ENCODE measurements at regions not wholly inside any gene's neighbourhood (a gene's known extent, or its start where the extent isn't known, plus 50 kb on each side); places are given as distances from the start of the nearest gene placed in this dataset.
A peak's percentile ranks its signal among the peaks of the same experiment; 100 is the strongest.

DNA sequence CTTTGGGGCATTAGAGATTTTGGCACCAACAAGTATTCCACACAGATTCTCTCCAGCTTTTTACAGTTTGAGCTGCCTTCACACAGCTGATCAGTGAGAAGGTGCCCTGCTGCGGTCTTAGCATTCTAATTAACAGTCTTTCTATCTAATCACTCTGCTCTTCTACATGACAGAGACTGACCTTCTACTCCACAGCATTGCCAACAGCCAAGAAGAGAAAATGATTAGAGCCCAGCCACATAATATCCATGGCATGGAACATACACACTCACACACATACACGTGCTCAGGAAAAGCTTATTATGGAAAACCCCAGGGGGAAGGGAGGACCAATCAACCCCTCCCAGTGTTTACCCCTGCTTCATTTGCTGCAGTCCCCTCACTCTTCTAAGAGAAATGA, 76.1 kb upstream of the PPP2R3A start:
- no peaks in the 10 kb centered on the region for H3K36me3 ChIP-seq (ENCODE audit: control insufficient read depth in 2 of 2, insufficient read depth in 2 of 2, low read length in 1 of 2)
- H3K4me3 ChIP-seq (ENCODE audit: low read depth in 1 of 2, low read length in 2 of 2) = no peak overlapping the region
- 18 to 26% methylated on average over 2 of the region's 2 CpGs for WGBS, 2 donors
- H3K4me1 ChIP-seq (ENCODE audit: control insufficient read depth in 2 of 2, insufficient read depth in 2 of 2, low read length in 1 of 2) = no peaks in the 10 kb centered on the region
- H3K9me3 ChIP-seq (ENCODE audit: control insufficient read depth in 2 of 2, insufficient read depth in 1 of 2, low read depth in 1 of 2, low read length in 1 of 2) = no peaks in the 10 kb centered on the region
- peaks cover 0 to 2% of the 10 kb centered on the region in 2 donors for H3K27me3 ChIP-seq (ENCODE audit: control insufficient read depth in 1 of 2, insufficient read depth in 2 of 2, low read length in 2 of 2)
- no peak overlapping the region for H3K27ac ChIP-seq (ENCODE audit: low read depth in 2 of 2, low read length in 1 of 2)

- Histone ChIP-seq H3K27ac (ENCODE audit: low read depth in 2 of 2, low read length in 1 of 2) (no peak overlapping the region), H3K36me3 (ENCODE audit: control insufficient read depth in 2 of 2, insufficient read depth in 2 of 2, low read length in 1 of 2) (no peaks in the 10 kb centered on the region)
- 81 to 84% methylated on average over 4 of the region's 4 CpGs for WGBS, 2 donors
These were observed 74.4 kb upstream of the PPP2R3A start for GRCh38 chr3:135891121-135891520.

DNA sequence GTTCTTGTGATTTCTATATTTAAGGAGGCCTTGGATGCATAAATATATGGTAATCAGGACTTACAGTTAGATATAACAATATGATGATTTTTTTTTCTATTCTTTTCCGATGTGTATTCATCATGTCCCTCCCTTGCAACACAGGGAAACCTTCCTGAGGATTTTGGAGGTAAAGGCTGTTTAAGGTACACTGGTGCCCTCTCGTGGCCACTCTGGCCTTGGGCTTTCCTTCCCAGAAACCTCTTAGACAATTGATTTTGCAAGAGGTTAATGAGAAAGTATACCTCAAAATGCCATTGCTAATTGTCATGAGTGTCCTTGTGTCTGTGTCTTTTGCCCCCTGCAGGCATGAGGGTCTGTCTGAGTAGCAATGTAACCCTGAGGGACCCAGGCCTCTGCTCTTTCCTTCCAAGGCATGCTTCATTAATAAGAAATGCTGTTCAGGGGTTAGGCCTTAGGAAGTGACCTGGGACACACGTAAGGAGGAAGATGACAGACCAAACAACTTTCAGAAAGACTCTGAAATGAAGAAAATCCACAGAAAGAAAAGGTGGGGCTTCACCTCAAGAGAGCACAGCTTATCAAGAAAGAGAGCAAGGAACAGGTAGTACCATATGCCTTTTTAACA, 70.3 kb upstream of the PPP2R3A start:
- Histone ChIP-seq H3K4me1 (ENCODE audit: control insufficient read depth in 2 of 2, insufficient read depth in 2 of 2, low read length in 1 of 2) (no peaks in the 10 kb centered on the region), H3K4me3 (ENCODE audit: low read depth in 1 of 2, low read length in 2 of 2) (no peak overlapping the region), H3K27me3 (ENCODE audit: control insufficient read depth in 1 of 2, insufficient read depth in 2 of 2, low read length in 2 of 2) (no peaks in the 10 kb centered on the region), H3K36me3 (ENCODE audit: control insufficient read depth in 2 of 2, insufficient read depth in 2 of 2, low read length in 1 of 2) (no peaks in the 10 kb centered on the region), H3K27ac (ENCODE audit: low read depth in 2 of 2, low read length in 1 of 2) (peak overlapping the region; percentile 27 to 45), H3K9me3 (ENCODE audit: control insufficient read depth in 2 of 2, insufficient read depth in 1 of 2, low read depth in 1 of 2, low read length in 1 of 2) (no peaks in the 10 kb centered on the region)
- WGBS, 2 donors = 13 to 17% methylated on average over 3 of the region's 3 CpGs

More at GRCh38 chr3:135891121-135891520, 74.4 kb upstream of the PPP2R3A start:
- H3K9me3 ChIP-seq (ENCODE audit: control insufficient read depth in 2 of 2, insufficient read depth in 1 of 2, low read depth in 1 of 2, low read length in 1 of 2) = no peaks in the 10 kb centered on the region
- H3K27me3 ChIP-seq (ENCODE audit: control insufficient read depth in 1 of 2, insufficient read depth in 2 of 2, low read length in 2 of 2) = no peaks in the 10 kb centered on the region
- no peak overlapping the region for H3K4me3 ChIP-seq (ENCODE audit: low read depth in 1 of 2, low read length in 2 of 2)
- H3K4me1 ChIP-seq (ENCODE audit: control insufficient read depth in 2 of 2, insufficient read depth in 2 of 2, low read length in 1 of 2) = no peaks in the 10 kb centered on the region

GRCh38 chr3:135895734-135896121, 69.8 kb upstream of the PPP2R3A start:
- no peak overlapping the region for H3K27ac ChIP-seq (ENCODE audit: low read depth in 2 of 2, low read length in 1 of 2)
- no peaks in the 10 kb centered on the region for H3K4me1 ChIP-seq (ENCODE audit: control insufficient read depth in 2 of 2, insufficient read depth in 2 of 2, low read length in 1 of 2)
- no peaks in the 10 kb centered on the region for H3K27me3 ChIP-seq (ENCODE audit: control insufficient read depth in 1 of 2, insufficient read depth in 2 of 2, low read length in 2 of 2)
- 67 to 84% methylated on average over 3 of the region's 3 CpGs for WGBS, 2 donors
- no peaks in the 10 kb centered on the region for H3K36me3 ChIP-seq (ENCODE audit: control insufficient read depth in 2 of 2, insufficient read depth in 2 of 2, low read length in 1 of 2)
- H3K4me3 ChIP-seq (ENCODE audit: low read depth in 1 of 2, low read length in 2 of 2) = no peak overlapping the region
- no peaks in the 10 kb centered on the region for H3K9me3 ChIP-seq (ENCODE audit: control insufficient read depth in 2 of 2, insufficient read depth in 1 of 2, low read depth in 1 of 2, low read length in 1 of 2)

GRCh38 chr3:135896613-135897012, 68.9 kb upstream of the PPP2R3A start:
- Histone ChIP-seq H3K4me1 (ENCODE audit: control insufficient read depth in 2 of 2, insufficient read depth in 2 of 2, low read length in 1 of 2) (no peaks in the 10 kb centered on the region), H3K9me3 (ENCODE audit: control insufficient read depth in 2 of 2, insufficient read depth in 1 of 2, low read depth in 1 of 2, low read length in 1 of 2) (no peaks in the 10 kb centered on the region), H3K36me3 (ENCODE audit: control insufficient read depth in 2 of 2, insufficient read depth in 2 of 2, low read length in 1 of 2) (no peaks in the 10 kb centered on the region), H3K27me3 (ENCODE audit: control insufficient read depth in 1 of 2, insufficient read depth in 2 of 2, low read length in 2 of 2) (no peaks in the 10 kb centered on the region), H3K27ac (ENCODE audit: low read depth in 2 of 2, low read length in 1 of 2) (no peak overlapping the region), H3K4me3 (ENCODE audit: low read depth in 1 of 2, low read length in 2 of 2) (no peak overlapping the region)
- WGBS, 2 donors = 77 to 88% methylated on average over 2 of the region's 2 CpGs

DNA sequence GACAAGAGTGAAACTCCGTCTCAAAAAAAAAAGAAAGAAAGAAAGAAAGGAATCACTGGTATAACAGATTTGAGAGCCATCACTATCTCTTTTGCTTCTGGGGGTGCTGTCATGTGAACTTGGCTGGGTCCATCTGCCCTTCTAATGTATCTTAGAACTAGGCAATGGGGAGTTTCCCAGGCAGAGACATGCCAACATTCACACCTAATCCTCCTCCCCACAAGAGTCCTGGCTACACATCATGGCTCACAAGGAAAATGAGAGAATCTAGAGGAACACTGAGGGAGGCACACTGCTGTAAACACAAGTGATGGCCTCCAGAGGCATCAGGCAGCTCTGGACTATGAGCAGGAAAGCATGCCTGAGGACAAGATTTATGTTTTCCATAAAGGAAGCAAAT, 67.8 kb upstream of the PPP2R3A start:
- Histone ChIP-seq H3K27me3 (ENCODE audit: control insufficient read depth in 1 of 2, insufficient read depth in 2 of 2, low read length in 2 of 2) (no peaks in the 10 kb centered on the region), H3K4me3 (ENCODE audit: low read depth in 1 of 2, low read length in 2 of 2) (no peak overlapping the region), H3K36me3 (ENCODE audit: control insufficient read depth in 2 of 2, insufficient read depth in 2 of 2, low read length in 1 of 2) (no peaks in the 10 kb centered on the region), H3K27ac (ENCODE audit: low read depth in 2 of 2, low read length in 1 of 2) (no peak overlapping the region), H3K9me3 (ENCODE audit: control insufficient read depth in 2 of 2, insufficient read depth in 1 of 2, low read depth in 1 of 2, low read length in 1 of 2) (no peaks in the 10 kb centered on the region), H3K4me1 (ENCODE audit: control insufficient read depth in 2 of 2, insufficient read depth in 2 of 2, low read length in 1 of 2) (no peaks in the 10 kb centered on the region)
- 87 to 95% methylated on average over 1 of the region's 1 CpG for WGBS, 2 donors

DNA sequence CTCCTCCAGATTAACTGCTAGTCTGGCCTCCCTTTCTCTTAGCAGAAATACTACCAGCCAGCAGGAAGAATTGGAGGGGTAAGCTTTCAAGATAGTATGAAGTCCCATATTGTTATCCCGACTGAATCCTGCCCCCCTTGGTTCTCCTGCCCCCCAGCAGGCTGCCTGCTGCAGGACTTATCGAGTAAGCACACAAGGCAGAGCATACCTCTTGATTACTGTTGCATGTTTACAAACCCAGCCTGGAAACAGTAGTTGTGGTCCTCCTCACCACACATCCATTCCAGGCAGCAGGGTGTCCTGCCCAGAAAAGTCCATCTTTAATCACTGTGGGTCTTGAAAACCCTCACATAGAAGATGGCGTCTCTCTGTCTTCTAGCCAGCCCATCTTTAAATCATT, 66.8 kb upstream of the PPP2R3A start:
- H3K27ac ChIP-seq (ENCODE audit: low read depth in 2 of 2, low read length in 1 of 2) = no peak overlapping the region
- no peaks in the 10 kb centered on the region for H3K36me3 ChIP-seq (ENCODE audit: control insufficient read depth in 2 of 2, insufficient read depth in 2 of 2, low read length in 1 of 2)
- WGBS, 2 donors = 69 to 84% methylated on average over 3 of the region's 3 CpGs
- H3K4me3 ChIP-seq (ENCODE audit: low read depth in 1 of 2, low read length in 2 of 2) = no peak overlapping the region
- no peaks in the 10 kb centered on the region for H3K9me3 ChIP-seq (ENCODE audit: control insufficient read depth in 2 of 2, insufficient read depth in 1 of 2, low read depth in 1 of 2, low read length in 1 of 2)
- H3K4me1 ChIP-seq (ENCODE audit: control insufficient read depth in 2 of 2, insufficient read depth in 2 of 2, low read length in 1 of 2) = no peaks in the 10 kb centered on the region
- no peaks in the 10 kb centered on the region for H3K27me3 ChIP-seq (ENCODE audit: control insufficient read depth in 1 of 2, insufficient read depth in 2 of 2, low read length in 2 of 2)

GRCh38 chr3:135905058-135905724, 60.3 kb upstream of the PPP2R3A start:
- 67 to 69% methylated on average over 5 of the region's 5 CpGs for WGBS, 2 donors
- H3K27ac ChIP-seq (ENCODE audit: low read depth in 2 of 2, low read length in 1 of 2) = no peak overlapping the region

DNA sequence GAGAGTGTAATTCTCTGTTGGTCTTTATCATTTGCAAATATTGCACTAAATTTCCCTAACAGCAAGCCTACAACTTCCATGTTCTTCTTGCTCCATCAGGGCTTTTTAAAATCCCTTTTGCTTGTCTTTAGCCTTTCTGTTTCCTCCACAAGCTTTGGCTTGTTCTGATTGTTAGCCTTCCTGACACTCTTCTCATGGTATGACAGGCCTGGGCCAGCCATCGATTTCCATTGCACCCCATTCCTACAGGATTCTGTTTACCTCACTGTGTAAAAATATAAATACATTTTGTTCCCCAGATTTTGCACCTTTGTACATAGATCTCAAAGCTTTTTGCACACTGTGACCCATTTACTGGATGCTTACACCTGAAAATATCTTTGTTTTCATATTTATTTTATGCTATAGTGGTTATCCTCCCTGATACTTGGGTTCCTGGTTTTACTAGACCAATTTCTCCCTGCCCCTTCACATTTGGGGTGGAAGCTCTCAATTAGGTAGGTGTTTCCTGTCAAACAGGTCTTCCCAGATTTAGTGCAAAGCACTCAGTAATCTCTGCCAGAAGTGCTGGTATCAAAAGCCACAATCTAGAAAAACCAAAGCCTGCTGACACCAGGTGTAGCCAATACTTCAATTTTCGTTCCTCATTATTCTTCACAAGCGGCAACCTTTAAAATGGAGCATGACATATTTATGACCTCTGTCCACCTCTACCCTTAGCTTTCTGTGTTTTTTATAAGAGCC, 57.9 kb upstream of the PPP2R3A start:
- peak overlapping the region in 1 of 2 donors; percentile 27 for H3K4me3 ChIP-seq (ENCODE audit: low read depth in 1 of 2, low read length in 2 of 2)
- peaks cover 0 to 6% of the 10 kb centered on the region in 2 donors for H3K4me1 ChIP-seq (ENCODE audit: control insufficient read depth in 2 of 2, insufficient read depth in 2 of 2, low read length in 1 of 2)
- H3K27me3 ChIP-seq (ENCODE audit: control insufficient read depth in 1 of 2, insufficient read depth in 2 of 2, low read length in 2 of 2) = no peaks in the 10 kb centered on the region
- 43 to 61% methylated on average over 3 of the region's 3 CpGs for WGBS, 2 donors
- no peaks in the 10 kb centered on the region for H3K36me3 ChIP-seq (ENCODE audit: control insufficient read depth in 2 of 2, insufficient read depth in 2 of 2, low read length in 1 of 2)
- H3K9me3 ChIP-seq (ENCODE audit: control insufficient read depth in 2 of 2, insufficient read depth in 1 of 2, low read depth in 1 of 2, low read length in 1 of 2) = no peaks in the 10 kb centered on the region
- H3K27ac ChIP-seq (ENCODE audit: low read depth in 2 of 2, low read length in 1 of 2) = peak overlapping the region; percentile 86 to 89

More at GRCh38 chr3:135905058-135905724, 60.3 kb upstream of the PPP2R3A start:
- Histone ChIP-seq H3K27me3 (ENCODE audit: control insufficient read depth in 1 of 2, insufficient read depth in 2 of 2, low read length in 2 of 2) (no peaks in the 10 kb centered on the region), H3K4me1 (ENCODE audit: control insufficient read depth in 2 of 2, insufficient read depth in 2 of 2, low read length in 1 of 2) (peaks cover 0 to 6% of the 10 kb centered on the region in 2 donors), H3K9me3 (ENCODE audit: control insufficient read depth in 2 of 2, insufficient read depth in 1 of 2, low read depth in 1 of 2, low read length in 1 of 2) (no peaks in the 10 kb centered on the region), H3K4me3 (ENCODE audit: low read depth in 1 of 2, low read length in 2 of 2) (no peak overlapping the region), H3K36me3 (ENCODE audit: control insufficient read depth in 2 of 2, insufficient read depth in 2 of 2, low read length in 1 of 2) (no peaks in the 10 kb centered on the region)

All from esophagus (tissue), 2 donors.